H1 (cell line): ENCODE measurements at regions not wholly inside any gene's neighbourhood (a gene's known extent, or its start where the extent isn't known, plus 50 kb on each side); places are given as distances from the start of the nearest gene placed in this dataset.

ENCODE experiments used
- CTCF ChIA-PET: fragments of 300-600 bp; sonication (Branson Sonifier 250); formaldehyde crosslinking; loops from one replicate; lab custom pipeline; 2021; ENCODE audit not compliant: partially characterized antibody; lab: Charles Lee
- POLR2A ChIA-PET: fragments of 300-600 bp; sonication (Branson Sonifier 250); formaldehyde crosslinking; loops from one replicate; lab custom pipeline; 2021; ENCODE audit warnings: inconsistent platforms; ENCODE audit not compliant: partially characterized antibody; lab: Charles Lee
- DNase-seq, 2 experiments: peaks; one replicate each; pipeline versions ENCODE4 v3.0.0 to v3.0.0-alpha.2; 2010 to 2022; ENCODE audit warnings: low spot score in 2 of 2, low read depth in 1 of 2, mixed read lengths in 1 of 2
- FAIRE-seq: peaks from 2 replicates; lab custom pipeline; 2011; peaks lifted over from hg19 to GRCh38; lab: Jason Lieb, UNC
- H2AFZ ChIP-seq: 2 replicates; pipeline ENCODE4 v1.8.1; 2012; ENCODE audit warnings: low read length, inconsistent platforms
- H2AK5ac ChIP-seq: 2 replicates; pipeline ENCODE4 v1.6.1; 2013; ENCODE audit warnings: low read depth, low read length
- H2BK120ac ChIP-seq: replicated peaks from 2 replicates; pipeline ENCODE3; 2013; ENCODE audit warnings: low read depth, low read length, inconsistent platforms
- H2BK12ac ChIP-seq: 2 replicates; pipeline ENCODE4 v1.6.1; 2013; ENCODE audit warnings: low read depth, low read length
- H2BK15ac ChIP-seq: 2 replicates; pipeline ENCODE4 v1.6.1; 2013; ENCODE audit warnings: low read length
- H2BK20ac ChIP-seq: 2 replicates; pipeline ENCODE4 v1.6.1; 2013; ENCODE audit warnings: low read length
- H2BK5ac ChIP-seq: 2 replicates; pipeline ENCODE4 v1.6.1; 2013; ENCODE audit warnings: low read depth, low read length
- H3K14ac ChIP-seq: 2 replicates; pipeline ENCODE4 v1.6.1; 2013; ENCODE audit warnings: inconsistent platforms; ENCODE audit not compliant: insufficient read length
- H3K18ac ChIP-seq: 2 replicates; pipeline ENCODE4 v1.6.1; 2013; ENCODE audit warnings: low read length; ENCODE audit errors: extremely low read depth
- H3K23ac ChIP-seq: 2 replicates; pipeline ENCODE4 v1.6.1; 2013; ENCODE audit warnings: inconsistent platforms; ENCODE audit not compliant: insufficient read length
- H3K23me2 ChIP-seq: 2 replicates; pipeline ENCODE4 v1.6.1; 2013; ENCODE audit warnings: low read depth, low read length
- H3K27ac ChIP-seq: 2 replicates; pipeline ENCODE4 v1.6.1; 2011; ENCODE audit warnings: low read depth, low read length, inconsistent platforms
- H3K27me3 ChIP-seq, 4 experiments: replicated peaks in 1 of 4; 1 replicate in 1 of 4; 2 replicates in 3 of 4; pipeline versions ENCODE4 v1.6.1 to v1.8.1; 2011 to 2013; ENCODE audit warnings: low read length in 3 of 4, mild to moderate bottlenecking in 3 of 4, inconsistent platforms in 2 of 4, mixed read lengths in 2 of 4, moderate library complexity in 1 of 4; ENCODE audit not compliant: control insufficient read depth in 3 of 4, insufficient read depth in 3 of 4; ENCODE audit errors: extremely low read depth in 1 of 4
- H3K36me3 ChIP-seq, 4 experiments: 2 replicates each; pipeline versions ENCODE4 v1.6.1 to v1.8.1; 2011 to 2013; ENCODE audit warnings: mild to moderate bottlenecking in 4 of 4, low read length in 3 of 4, moderate library complexity in 2 of 4, control low read depth in 1 of 4, inconsistent platforms in 1 of 4; ENCODE audit not compliant: insufficient read depth in 4 of 4, control insufficient read depth in 2 of 4
- H3K4ac ChIP-seq: replicated peaks from 2 replicates; pipeline ENCODE3; 2013; ENCODE audit warnings: low read length, low read depth, mixed read lengths, inconsistent platforms; ENCODE audit not compliant: insufficient read length
- H3K4me1 ChIP-seq, 4 experiments: replicated peaks in 1 of 4; 1 replicate in 1 of 4; 2 replicates in 3 of 4; pipeline versions ENCODE4 v1.6.1 to v1.8.1; 2011 to 2013; ENCODE audit warnings: low read length in 3 of 4, inconsistent platforms in 2 of 4, mixed read lengths in 1 of 4; ENCODE audit not compliant: insufficient read depth in 4 of 4, control insufficient read depth in 3 of 4
- H3K4me2 ChIP-seq, 2 experiments: 2 replicates each; pipeline versions ENCODE4 v1.6.1 to v1.8.1; 2011 to 2013; ENCODE audit warnings: low read depth in 2 of 2, low read length in 2 of 2, control low read depth in 1 of 2, inconsistent platforms in 1 of 2, mild to moderate bottlenecking in 1 of 2; ENCODE audit not compliant: insufficient read depth in 1 of 2
- H3K4me3 ChIP-seq, 4 experiments: fragments of 200-600, 300-600 bp in 1 of 4; sonication (generic), shearing (Covaris generic), sonication (Bioruptor Twin) in 1 of 4; 2 replicates each; pipeline versions ENCODE4 v1.5.1 to v1.8.1; 2011 to 2016; ENCODE audit warnings: low read length in 4 of 4, low read depth in 3 of 4, control low read depth in 2 of 4, inconsistent platforms in 2 of 4, mild to moderate bottlenecking in 2 of 4, mixed read lengths in 1 of 4, moderate library complexity in 1 of 4; ENCODE audit not compliant: insufficient read depth in 2 of 4; ENCODE audit errors: extremely low read depth in 1 of 4
- H3K56ac ChIP-seq: replicated peaks from 2 replicates; pipeline ENCODE3; 2013; ENCODE audit warnings: low read depth, mild to moderate bottlenecking, mixed read lengths, low read length, inconsistent platforms; ENCODE audit not compliant: insufficient read length
- H3K79me1 ChIP-seq: 2 replicates; pipeline ENCODE4 v1.6.1; 2013; ENCODE audit warnings: low read depth, low read length, control low read depth
- H3K79me2 ChIP-seq, 2 experiments: 2 replicates each; pipeline versions ENCODE4 v1.6.1 to v1.8.1; 2012 to 2013; ENCODE audit warnings: low read length in 2 of 2, mild to moderate bottlenecking in 2 of 2, inconsistent platforms in 1 of 2; ENCODE audit not compliant: insufficient read depth in 2 of 2, control insufficient read depth in 1 of 2
- H3K9ac ChIP-seq, 4 experiments: replicated peaks in 1 of 4; 1 replicate in 1 of 4; 2 replicates in 3 of 4; pipeline versions ENCODE4 v1.6.1 to v1.8.1; 2011 to 2013; ENCODE audit warnings: low read depth in 3 of 4, low read length in 3 of 4, control low read depth in 2 of 4, mild to moderate bottlenecking in 2 of 4, moderate library complexity in 2 of 4, inconsistent platforms in 1 of 4; ENCODE audit errors: extremely low read depth in 1 of 4
- H3K9me3 ChIP-seq, 2 experiments: 2 replicates each; pipeline versions ENCODE4 v1.6.1 to v1.8.1; 2012 to 2013; ENCODE audit warnings: mild to moderate bottlenecking in 2 of 2, moderate library complexity in 2 of 2, control low read depth in 1 of 2, inconsistent platforms in 1 of 2, low read depth in 1 of 2, low read length in 1 of 2, mixed read lengths in 1 of 2; ENCODE audit not compliant: insufficient read depth in 2 of 2
- H4K20me1 ChIP-seq, 2 experiments: replicated peaks in 1 of 2; 2 replicates each; pipeline versions ENCODE3 to v1.8.1; 2011 to 2013; ENCODE audit warnings: inconsistent platforms in 2 of 2, low read length in 2 of 2, mild to moderate bottlenecking in 1 of 2; ENCODE audit not compliant: insufficient read depth in 2 of 2, control insufficient read depth in 1 of 2
- H4K5ac ChIP-seq: 2 replicates; pipeline ENCODE4 v1.6.1; 2013; ENCODE audit warnings: low read length, low read depth, mixed read lengths, inconsistent platforms; ENCODE audit not compliant: insufficient read length
- H4K8ac ChIP-seq: 2 replicates; pipeline ENCODE4 v1.8.0; 2013; ENCODE audit warnings: mild to moderate bottlenecking, moderate library complexity, low read length, inconsistent platforms; ENCODE audit not compliant: insufficient read depth; ENCODE audit errors: extremely low read depth
- H4K91ac ChIP-seq: replicated peaks from 2 replicates; pipeline ENCODE3; 2013; ENCODE audit warnings: low read length, mixed read lengths, inconsistent platforms; ENCODE audit not compliant: insufficient read length
- ATF2 ChIP-seq: IDR thresholded peaks from 2 replicates; pipeline ENCODE4 v1.6.1; 2012; ENCODE audit warnings: low read length, inconsistent platforms
- CHD2 ChIP-seq: IDR thresholded peaks from 2 replicates; pipeline ENCODE4 v1.6.1; 2012; ENCODE audit warnings: low read length, improper control_type of control experiment
- CREB1 ChIP-seq: IDR thresholded peaks from 2 replicates; pipeline ENCODE4 v1.6.1; 2012; ENCODE audit warnings: inconsistent platforms
- EZH2 ChIP-seq: fragments of 200-600 bp; sonication (generic); IDR thresholded peaks from 2 replicates; pipeline ENCODE4 v1.7.1; 2012; ENCODE audit warnings: low read depth, mild to moderate bottlenecking, moderate library complexity, low read length, inconsistent platforms; ENCODE audit not compliant: severe bottlenecking
- MAX ChIP-seq: IDR thresholded peaks from 2 replicates; pipeline ENCODE4 v1.6.1; 2012; ENCODE audit warnings: inconsistent platforms
- RBBP5 ChIP-seq: IDR thresholded peaks from 2 replicates; pipeline ENCODE4 v1.7.1; 2012; ENCODE audit warnings: low read depth, mild to moderate bottlenecking, inconsistent platforms, low read length, moderate library complexity, borderline replicate concordance
- SIRT6 ChIP-seq: IDR thresholded peaks from one replicate; pipeline ENCODE4 v1.7.1; 2012; ENCODE audit warnings: low read length, inconsistent platforms
- SUZ12 ChIP-seq: fragments of 200-600 bp; sonication (generic); IDR thresholded peaks from 2 replicates; pipeline ENCODE4 v1.6.1; 2012; ENCODE audit warnings: mild to moderate bottlenecking, inconsistent platforms, low read length, moderate library complexity, mixed read lengths
- WGBS, 2 experiments: shearing (Covaris generic) in 1 of 2; methylation state at CpG; one replicate each; pipeline versions ENCODE4 v1.1.6 to v1.1.7; 2013 to 2015; ENCODE audit warnings: low lambda C conversion rate in 2 of 2, mixed read lengths in 2 of 2, inconsistent platforms in 1 of 2, low coverage in 1 of 2, missing lambda C conversion rate in 1 of 2; ENCODE audit not compliant: insufficient replicate concordance in 2 of 2, insufficient coverage in 1 of 2, insufficient read length in 1 of 2; ENCODE audit errors: extremely low coverage in 1 of 2, missing lambda C conversion rate in 1 of 2; 5-methylcytosine and 5-hydroxymethylcytosine counted together

GRCh38 chr6:984031-984430 lies 291.1 kb upstream of the EXOC2 start:
- no peak overlapping the region for H4K5ac ChIP-seq
- no peak overlapping the region for H2AFZ ChIP-seq
- H2BK15ac ChIP-seq: no peak overlapping the region
- H2BK20ac ChIP-seq: no peak overlapping the region
- no peak overlapping the region for H2BK12ac ChIP-seq
- ChIA-PET CTCF (interaction anchor here (0.6 to 1.1 kb wide), 2 partner anchors 14 to 1806 kb away, joined by 3 read pairs; no protein-coding TSS in a partner anchor), POLR2A (no interaction called here)
- WGBS, 2 experiments: 91% methylated on average over 4 of the region's 4 CpGs; no CpG with 5 or more reads in 1 of the 2 experiments
- H2BK120ac ChIP-seq: no peak overlapping the region
- H3K9me3 ChIP-seq: no peaks in the 10 kb centered on the region
- H2BK5ac ChIP-seq: no peak overlapping the region
- H3K4ac ChIP-seq: no peak overlapping the region
- no peak overlapping the region for H3K9ac ChIP-seq
- no peaks in the 10 kb centered on the region for H4K20me1 ChIP-seq
- H3K27ac ChIP-seq: no peak overlapping the region
- H3K4me3 ChIP-seq: no peak overlapping the region
- no peak overlapping the region for H2AK5ac ChIP-seq
- no peaks in the 10 kb centered on the region for H3K27me3 ChIP-seq
- no peak overlapping the region for H3K23ac ChIP-seq
- no peak overlapping the region for H3K18ac ChIP-seq
- H4K8ac ChIP-seq: no peak overlapping the region
- no peaks in the 10 kb centered on the region for H3K23me2 ChIP-seq
- H4K91ac ChIP-seq: no peak overlapping the region
- no peak overlapping the region for H3K56ac ChIP-seq
- no peak for FAIRE-seq
- H3K36me3 ChIP-seq: no peaks in the 10 kb centered on the region
- no peaks in the 10 kb centered on the region for H3K4me1 ChIP-seq
- no peak for DNase-seq
- no peak overlapping the region for H3K4me2 ChIP-seq
- H3K79me1 ChIP-seq: no peaks in the 10 kb centered on the region
- H3K79me2 ChIP-seq: no peaks in the 10 kb centered on the region
- no peak overlapping the region for H3K14ac ChIP-seq
- TF ChIP-seq EZH2 (no peak), SUZ12 (no peak), CHD2 (no peak), ATF2 (no peak), CREB1 (no peak), RBBP5 (no peak), SIRT6 (no peak), MAX (no peak)
